Mesothelial cell of epicardium (in vitro differentiated cells): ENCODE measurements at regions not wholly inside any gene's neighbourhood (a gene's known extent, or its start where the extent isn't known, plus 50 kb on each side); places are given as distances from the start of the nearest gene placed in this dataset.

Source experiments
- DNase-seq, 2 experiments: peaks; one replicate each; pipeline ENCODE4 v3.0.0; 2021; ENCODE audit warnings: low spot score in 2 of 2; ENCODE audit not compliant: unreplicated experiment in 2 of 2
- H3K27ac Mint-ChIP-seq: 2 replicates; pipeline ENCODE4 v1.8.0; 2021; ENCODE audit warnings: mixed read lengths
- H3K27me3 Mint-ChIP-seq: 2 replicates; pipeline ENCODE4 v1.8.0; 2021; ENCODE audit warnings: low read depth, mixed read lengths
- H3K36me3 Mint-ChIP-seq: 2 replicates; pipeline ENCODE4 v1.8.0; 2021; ENCODE audit warnings: mixed read lengths
- H3K4me1 Mint-ChIP-seq: 2 replicates; pipeline ENCODE4 v1.8.0; 2021; ENCODE audit warnings: mixed read lengths
- H3K4me3 Mint-ChIP-seq: 2 replicates; pipeline ENCODE4 v1.8.0; 2021; ENCODE audit warnings: mild to moderate bottlenecking, moderate library complexity, mixed read lengths
- H3K9me3 Mint-ChIP-seq: 2 replicates; pipeline ENCODE4 v1.8.0; 2021; ENCODE audit warnings: mixed read lengths
- TF ChIP-seq, protein P1 (sequence below): fragments of 200-600 bp; sonication (generic); IDR thresholded peaks from one replicate; pipeline ENCODE4 v1.5.0; 2021; ENCODE audit warnings: antibody characterized with exemption; ENCODE audit not compliant: unreplicated experiment

GRCh38 chr4:180650273-180650672 is 1592.9 kb upstream of the TENM3 start:
- TF ChIP-seq, protein P1, sequence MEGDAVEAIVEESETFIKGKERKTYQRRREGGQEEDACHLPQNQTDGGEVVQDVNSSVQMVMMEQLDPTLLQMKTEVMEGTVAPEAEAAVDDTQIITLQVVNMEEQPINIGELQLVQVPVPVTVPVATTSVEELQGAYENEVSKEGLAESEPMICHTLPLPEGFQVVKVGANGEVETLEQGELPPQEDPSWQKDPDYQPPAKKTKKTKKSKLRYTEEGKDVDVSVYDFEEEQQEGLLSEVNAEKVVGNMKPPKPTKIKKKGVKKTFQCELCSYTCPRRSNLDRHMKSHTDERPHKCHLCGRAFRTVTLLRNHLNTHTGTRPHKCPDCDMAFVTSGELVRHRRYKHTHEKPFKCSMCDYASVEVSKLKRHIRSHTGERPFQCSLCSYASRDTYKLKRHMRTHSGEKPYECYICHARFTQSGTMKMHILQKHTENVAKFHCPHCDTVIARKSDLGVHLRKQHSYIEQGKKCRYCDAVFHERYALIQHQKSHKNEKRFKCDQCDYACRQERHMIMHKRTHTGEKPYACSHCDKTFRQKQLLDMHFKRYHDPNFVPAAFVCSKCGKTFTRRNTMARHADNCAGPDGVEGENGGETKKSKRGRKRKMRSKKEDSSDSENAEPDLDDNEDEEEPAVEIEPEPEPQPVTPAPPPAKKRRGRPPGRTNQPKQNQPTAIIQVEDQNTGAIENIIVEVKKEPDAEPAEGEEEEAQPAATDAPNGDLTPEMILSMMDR: no peak
- H3K4me3 Mint-ChIP-seq: no peak overlapping the region
- no peak for DNase-seq
- H3K4me1 Mint-ChIP-seq: peaks cover 10% of the 10 kb centered on the region
- H3K36me3 Mint-ChIP-seq: no peaks in the 10 kb centered on the region
- no peak overlapping the region for H3K27ac Mint-ChIP-seq
- H3K27me3 Mint-ChIP-seq: no peaks in the 10 kb centered on the region
- no peaks in the 10 kb centered on the region for H3K9me3 Mint-ChIP-seq

GRCh38 chr4:180652533-180652932 is 1590.7 kb upstream of the TENM3 start:
- Mint-ChIP-seq H3K9me3 (no peaks in the 10 kb centered on the region), H3K36me3 (no peaks in the 10 kb centered on the region), H3K27me3 (no peaks in the 10 kb centered on the region), H3K4me3 (no peak overlapping the region), H3K4me1 (peaks cover 18% of the 10 kb centered on the region), H3K27ac (no peak overlapping the region)
- TF ChIP-seq, protein P1: no peak
- DNase-seq: no peak

DNA sequence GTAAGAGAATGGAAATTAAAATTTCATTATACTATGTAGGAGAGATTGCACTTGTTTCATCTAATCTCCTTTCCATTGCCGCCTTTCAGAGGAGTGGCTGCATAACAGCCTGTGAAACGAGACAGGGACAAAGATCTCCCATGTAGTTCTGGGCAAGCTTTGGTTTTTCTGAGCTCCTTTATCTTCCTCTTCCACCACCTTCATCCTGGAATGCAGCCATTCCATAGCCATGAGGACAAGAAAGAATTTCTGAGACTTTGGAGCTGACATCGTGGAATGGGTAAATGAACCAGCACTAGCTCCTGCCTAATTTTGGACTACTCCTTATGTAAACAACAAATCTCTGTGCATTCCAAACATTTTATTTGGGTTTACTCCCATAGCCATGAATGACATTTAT is 1587.3 kb upstream of the TENM3 start:
- no peak overlapping the region for H3K27ac Mint-ChIP-seq
- peaks cover 21% of the 10 kb centered on the region for H3K4me1 Mint-ChIP-seq

DNA sequence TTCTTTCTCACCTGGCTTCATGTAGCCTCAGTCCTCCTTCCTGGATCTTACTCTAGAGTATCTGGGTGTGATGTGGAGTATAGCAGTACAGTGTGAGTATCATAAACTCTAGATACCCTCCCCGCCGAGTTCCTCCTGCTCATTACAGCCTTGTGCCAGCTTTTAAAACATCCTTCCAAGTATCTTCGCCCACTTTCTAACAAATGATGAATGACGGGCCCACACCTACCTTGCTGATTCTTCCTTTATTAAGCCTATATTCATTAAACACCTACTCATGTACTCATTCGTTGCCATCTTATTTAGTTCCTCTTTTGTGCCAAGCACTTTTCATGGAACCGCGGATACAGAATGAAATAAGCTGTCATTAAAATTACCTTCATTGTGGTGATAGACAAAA is 1585.3 kb upstream of the TENM3 start:
- TF ChIP-seq, protein P1: no peak
- DNase-seq: no peak
- Mint-ChIP-seq H3K36me3 (no peaks in the 10 kb centered on the region), H3K27ac (no peak overlapping the region), H3K9me3 (no peaks in the 10 kb centered on the region), H3K27me3 (no peaks in the 10 kb centered on the region), H3K4me1 (peaks cover 22% of the 10 kb centered on the region), H3K4me3 (no peak overlapping the region)

More for the DNA sequence above, 1587.3 kb upstream of the TENM3 start:
- Mint-ChIP-seq H3K36me3 (no peaks in the 10 kb centered on the region), H3K27me3 (no peaks in the 10 kb centered on the region), H3K4me3 (no peak overlapping the region), H3K9me3 (no peaks in the 10 kb centered on the region)
- TF ChIP-seq, protein P1: no peak
- no peak for DNase-seq

DNA sequence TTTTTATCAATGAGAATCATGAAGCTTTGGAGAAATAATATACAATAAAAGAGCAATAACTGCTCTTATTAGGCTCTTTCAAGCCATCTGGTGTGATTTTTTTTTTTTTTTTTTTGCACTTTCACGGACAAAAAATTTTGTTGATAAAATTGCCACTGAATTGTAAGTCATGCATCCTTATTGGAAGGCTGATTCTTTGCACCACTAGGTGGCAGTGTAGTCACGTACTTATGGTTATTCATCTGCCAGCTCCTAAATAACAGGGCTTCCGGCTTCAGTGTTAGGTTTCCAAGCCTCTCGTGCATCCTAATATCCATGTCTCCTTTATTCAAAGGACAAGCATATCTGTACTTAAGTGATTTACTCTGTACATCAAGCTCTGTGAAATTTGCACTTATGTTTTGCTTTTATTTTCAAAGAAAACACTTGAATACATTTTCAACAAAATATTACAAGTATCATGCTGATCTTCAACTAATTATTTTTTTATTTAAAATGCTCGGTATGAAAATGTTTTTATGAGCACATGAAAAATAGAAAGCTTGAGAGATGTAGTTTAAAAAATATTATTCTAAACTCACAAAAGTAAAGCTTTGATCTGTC is 1578.3 kb upstream of the TENM3 start:
- peaks cover 17% of the 10 kb centered on the region for H3K4me1 Mint-ChIP-seq
- H3K36me3 Mint-ChIP-seq: no peaks in the 10 kb centered on the region
- no peaks in the 10 kb centered on the region for H3K9me3 Mint-ChIP-seq
- DNase-seq: peak; percentile 38 to 74
- TF ChIP-seq, protein P1: peak; percentile 89
- H3K27me3 Mint-ChIP-seq: no peaks in the 10 kb centered on the region
- no peak overlapping the region for H3K27ac Mint-ChIP-seq
- no peak overlapping the region for H3K4me3 Mint-ChIP-seq

GRCh38 chr4:180665481-180665880 is 1577.7 kb upstream of the TENM3 start:
- Mint-ChIP-seq H3K27me3 (no peaks in the 10 kb centered on the region), H3K4me1 (peaks cover 17% of the 10 kb centered on the region), H3K36me3 (no peaks in the 10 kb centered on the region), H3K27ac (no peak overlapping the region), H3K4me3 (no peak overlapping the region), H3K9me3 (no peaks in the 10 kb centered on the region)
- no peak for DNase-seq
- TF ChIP-seq, protein P1: no peak
